Breast epithelium (tissue), 4 donors: ENCODE measurements at regions not wholly inside any gene's neighbourhood (a gene's known extent, or its start where the extent isn't known, plus 50 kb on each side); places are given as distances from the start of the nearest gene placed in this dataset.

Source experiments
- DNase-seq, 2 donors: peaks; one replicate each; pipeline ENCODE4 v3.0.0-alpha.2; 2019; ENCODE audit warnings: low spot score in 2 of 2
- H3K27ac ChIP-seq, 2 donors: fragments of 200-600 bp; sonication (generic) in 1 of 2; one replicate each; pipeline ENCODE4 v1.5.1; 2016 to 2019; ENCODE audit warnings: mild to moderate bottlenecking in 1 of 2
- H3K27me3 ChIP-seq, 2 donors: fragments of 200-600 bp; sonication (generic) in 1 of 2; one replicate each; pipeline versions ENCODE4 v1.5.1 to v1.6.0; 2017 to 2019; ENCODE audit warnings: control low read depth in 1 of 2, mild to moderate bottlenecking in 1 of 2
- H3K36me3 ChIP-seq: fragments of 200-600 bp; one replicate; pipeline ENCODE4 v1.5.1; 2019
- H3K4me1 ChIP-seq, 2 donors: fragments of 200-600 bp; sonication (generic); one replicate each; pipeline ENCODE4 v1.5.1; 2016 to 2019; ENCODE audit warnings: control low read depth in 1 of 2
- H3K4me3 ChIP-seq, 3 donors: fragments of 200-600 bp; sonication (generic); 1 replicate in 2 of 3; 2 replicates in 1 of 3; pipeline ENCODE4 v1.5.1; 2016 to 2019; ENCODE audit warnings: mild to moderate bottlenecking in 3 of 3, moderate library complexity in 2 of 3
- H3K9me3 ChIP-seq, 2 donors: fragments of 200-600 bp; sonication (generic) in 1 of 2; one replicate each; pipeline ENCODE4 v1.5.1; 2016 to 2019; ENCODE audit warnings: control low read depth in 1 of 2
- CTCF ChIP-seq, 3 donors: fragments of 450-650 bp; IDR thresholded peaks; one replicate each; pipeline ENCODE4 v1.5.1; 2016 to 2017; ENCODE audit warnings: antibody characterized with exemption in 3 of 3, mild to moderate bottlenecking in 3 of 3, moderate library complexity in 3 of 3
- POLR2A ChIP-seq: fragments of 450-650 bp; IDR thresholded peaks from one replicate; pipeline ENCODE4 v1.6.1; 2016; ENCODE audit warnings: antibody characterized with exemption, mild to moderate bottlenecking, moderate library complexity
- POLR2AphosphoS5 ChIP-seq, 3 donors: sonication (generic); formaldehyde crosslinking; IDR thresholded peaks; one replicate each; pipeline ENCODE4 v1.6.1; 2017; ENCODE audit warnings: antibody characterized with exemption in 3 of 3
- intact Hi-C: fragments of 100-400 bp; cut with DNase I; formaldehyde crosslinking; loops from one replicate; pipeline ENCODE4 v1.15.1; 2023; ENCODE audit warnings: low total_unique reads

DNA sequence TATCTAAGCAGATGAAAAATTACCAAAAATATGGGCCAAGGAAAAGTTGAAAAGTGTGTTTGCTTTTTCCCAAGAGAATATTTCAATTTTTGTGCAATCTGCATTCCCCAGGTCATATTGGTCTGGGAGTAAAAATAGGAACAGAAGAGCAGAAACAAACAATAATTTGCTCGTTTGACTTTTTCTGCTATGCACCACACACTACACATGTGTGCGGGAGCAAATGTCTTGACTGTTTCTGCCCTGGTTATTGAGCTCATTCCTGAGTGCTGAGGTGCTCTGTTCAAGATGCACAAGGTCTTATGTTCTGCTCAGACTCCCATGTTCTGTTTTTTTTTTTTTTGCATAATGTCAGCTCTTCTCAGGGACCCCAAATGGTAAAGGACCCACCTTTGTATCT, 298.0 kb upstream of the MME start:
- Histone ChIP-seq H3K36me3 (no peaks in the 10 kb centered on the region), H3K4me1 (no peaks in the 10 kb centered on the region), H3K27ac (no peak overlapping the region), H3K27me3 (no peaks in the 10 kb centered on the region), H3K9me3 (no peaks in the 10 kb centered on the region), H3K4me3 (no peak overlapping the region)
- TF ChIP-seq POLR2A (no peak), POLR2AphosphoS5 (IDR thresholded peaks at IDR 0.05) (no peak), CTCF (IDR thresholded peaks at IDR 0.05) (no peak)
- intact Hi-C loops = no loop called here
- no peak for DNase-seq

DNA sequence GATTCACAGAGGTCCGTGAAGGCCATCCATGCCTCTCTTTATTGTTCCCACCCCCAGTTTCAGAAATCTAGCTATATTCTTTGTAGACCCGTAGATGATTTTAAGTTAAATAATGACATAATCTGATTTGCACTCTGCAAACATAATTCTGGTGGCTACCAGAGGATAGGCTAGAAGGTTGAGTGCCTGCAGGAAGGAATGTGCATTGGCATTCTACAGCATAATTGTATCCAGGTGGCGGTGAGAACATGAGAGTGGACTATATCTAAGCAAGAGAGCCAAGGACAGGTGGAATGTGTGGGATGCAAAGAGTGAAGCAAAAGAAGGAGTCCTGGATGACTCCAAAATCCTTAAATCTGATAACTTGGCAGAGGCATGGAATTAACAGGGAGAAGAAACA, 298.5 kb upstream of the MME start:
- no peaks in the 10 kb centered on the region for H3K36me3 ChIP-seq
- intact Hi-C loops = no loop called here
- H3K27me3 ChIP-seq = no peaks in the 10 kb centered on the region
- H3K4me3 ChIP-seq = no peak overlapping the region
- TF ChIP-seq POLR2A = no peak
- no peak for TF ChIP-seq CTCF (IDR thresholded peaks at IDR 0.05)
- no peak for TF ChIP-seq POLR2AphosphoS5 (IDR thresholded peaks at IDR 0.05)
- no peaks in the 10 kb centered on the region for H3K4me1 ChIP-seq
- H3K27ac ChIP-seq = no peak overlapping the region
- H3K9me3 ChIP-seq = no peaks in the 10 kb centered on the region
- DNase-seq = no peak

DNA sequence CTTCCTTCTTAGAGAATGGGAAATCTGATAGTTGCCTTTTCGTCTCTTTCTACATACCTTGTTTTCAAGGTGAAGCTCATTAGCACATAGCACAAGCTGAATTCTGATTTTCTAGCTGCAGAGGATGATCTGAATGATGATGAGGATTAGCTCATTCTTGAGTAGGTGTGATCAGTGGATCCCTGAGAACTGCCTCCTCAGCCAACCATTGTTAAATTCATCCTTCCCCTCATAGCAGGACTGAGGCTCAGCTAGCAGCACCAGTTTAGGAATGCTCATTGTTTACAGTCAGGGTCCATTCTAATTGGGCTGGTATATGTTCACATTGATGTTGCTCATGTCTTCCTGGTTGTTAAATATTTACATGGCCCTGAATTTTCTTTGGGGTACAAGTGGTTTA, 299.9 kb upstream of the MME start:
- Histone ChIP-seq H3K9me3 (no peaks in the 10 kb centered on the region), H3K4me3 (no peak overlapping the region), H3K36me3 (no peaks in the 10 kb centered on the region), H3K4me1 (no peaks in the 10 kb centered on the region), H3K27me3 (no peaks in the 10 kb centered on the region), H3K27ac (no peak overlapping the region)
- intact Hi-C loops = no loop called here
- no peak for DNase-seq
- TF ChIP-seq CTCF (IDR thresholded peaks at IDR 0.05) (no peak), POLR2AphosphoS5 (IDR thresholded peaks at IDR 0.05) (no peak), POLR2A (no peak)

DNA sequence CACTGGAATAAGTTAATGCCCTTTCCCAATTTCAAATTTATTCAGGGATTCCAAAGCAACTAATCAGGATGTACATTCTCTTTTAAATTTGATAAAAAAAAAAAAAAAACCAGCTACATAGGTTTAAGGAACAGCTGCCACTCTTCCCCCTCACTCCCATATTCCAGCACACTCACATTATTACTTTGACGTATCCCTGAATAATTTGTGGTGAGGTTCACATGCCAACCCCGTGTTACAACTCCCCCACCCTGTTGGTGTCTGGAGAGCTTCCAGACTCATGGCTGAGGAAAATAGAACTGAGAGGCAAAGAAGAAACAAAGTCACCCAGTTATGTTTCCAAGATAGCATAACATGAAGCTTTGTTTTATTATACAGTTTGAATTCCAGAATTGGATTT, 300.5 kb upstream of the MME start:
- Histone ChIP-seq H3K4me1 (no peaks in the 10 kb centered on the region), H3K4me3 (no peak overlapping the region), H3K36me3 (no peaks in the 10 kb centered on the region), H3K27ac (no peak overlapping the region), H3K9me3 (no peaks in the 10 kb centered on the region), H3K27me3 (no peaks in the 10 kb centered on the region)
- intact Hi-C loops = no loop called here
- DNase-seq = no peak
- TF ChIP-seq POLR2A (no peak), POLR2AphosphoS5 (IDR thresholded peaks at IDR 0.05) (no peak), CTCF (IDR thresholded peaks at IDR 0.05) (no peak)

DNA sequence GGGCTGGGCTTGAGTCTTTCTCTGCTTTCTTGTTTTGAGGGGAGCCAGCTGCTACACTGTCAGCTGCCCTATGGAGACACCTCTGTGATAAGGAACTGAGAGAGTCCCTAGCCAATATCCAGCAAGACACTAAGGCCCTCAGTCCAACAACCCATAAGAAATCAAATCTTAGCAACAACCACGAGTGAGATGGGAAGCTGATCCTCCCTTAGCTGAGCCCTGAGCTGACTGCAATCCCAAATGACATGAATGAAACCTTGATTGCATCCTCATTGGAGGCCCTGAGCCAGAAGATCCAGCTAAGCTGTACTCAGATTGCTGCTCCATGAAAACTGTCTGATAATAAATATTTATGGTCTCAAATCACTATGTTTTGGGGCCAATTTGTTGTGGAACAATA, 302.1 kb upstream of the MME start:
- intact Hi-C loops = no loop called here
- no peaks in the 10 kb centered on the region for H3K9me3 ChIP-seq
- no peaks in the 10 kb centered on the region for H3K27me3 ChIP-seq
- no peak for DNase-seq
- H3K27ac ChIP-seq = no peak overlapping the region
- TF ChIP-seq CTCF (IDR thresholded peaks at IDR 0.05) (no peak), POLR2AphosphoS5 (IDR thresholded peaks at IDR 0.05) (no peak), POLR2A (no peak)
- H3K4me3 ChIP-seq = no peak overlapping the region
- H3K36me3 ChIP-seq = no peaks in the 10 kb centered on the region
- no peaks in the 10 kb centered on the region for H3K4me1 ChIP-seq
